ENCODE measurements at regions not wholly inside any gene's neighbourhood (a gene's known extent, or its start where the extent isn't known, plus 50 kb on each side); places are given as distances from the start of the nearest gene placed in this dataset.

GRCh38 chrX:69564665-69565064 lies 51.2 kb upstream of the EDA start (continued):
- no peak for TF ChIP-seq MEIS2 (CRISPR knock-in tag; IDR thresholded peaks at IDR 0.05)
- TF ChIP-seq IKZF1 (IDR thresholded peaks at IDR 0.05), result no peak
- no peak for TF ChIP-seq ISL2 (CRISPR knock-in tag; IDR thresholded peaks at IDR 0.05)
- 0 out of 2 replicates have a peak, but pooled peaks have one; percentile 10 for TF ChIP-seq ELF3 (CRISPR knock-in tag; IDR thresholded peaks at IDR 0.05)
- no peak for TF ChIP-seq CREB3 (CRISPR knock-in tag; IDR thresholded peaks at IDR 0.05)
- no peak for TF ChIP-seq E2F5 (CRISPR knock-in tag; conservative IDR thresholded peaks at IDR 0.05)
- no peak for TF ChIP-seq NCOA1 (CRISPR knock-in tag; IDR thresholded peaks at IDR 0.05)
- no peak for TF ChIP-seq RARG (CRISPR knock-in tag; IDR thresholded peaks at IDR 0.05; ENCODE audit: low read depth)
- TF ChIP-seq SAP130 (CRISPR knock-in tag; IDR thresholded peaks at IDR 0.05; ENCODE audit: low read depth), result no peak
- no peak for TF ChIP-seq ETV6 (CRISPR knock-in tag; conservative IDR thresholded peaks at IDR 0.05)
- TF ChIP-seq ATF5 (CRISPR knock-in tag; IDR thresholded peaks at IDR 0.05; ENCODE audit: low read depth), result no peak
- no peak for TF ChIP-seq KLF12 (CRISPR knock-in tag; IDR thresholded peaks at IDR 0.05; ENCODE audit: borderline replicate concordance)
- TF ChIP-seq TARDBP (CRISPR knock-in tag; IDR thresholded peaks at IDR 0.05), result no peak
- TF ChIP-seq IRF2 (CRISPR knock-in tag; IDR thresholded peaks at IDR 0.05), result no peak
- TF ChIP-seq KMT2B (CRISPR knock-in tag; IDR thresholded peaks at IDR 0.05), result no peak
- no peak for TF ChIP-seq SOX13 (IDR thresholded peaks at IDR 0.05)
- TF ChIP-seq SOX13 (CRISPR knock-in tag; conservative IDR thresholded peaks at IDR 0.05 in 1 of 2, IDR thresholded peaks at IDR 0.05 in 1 of 2), result 0 out of 4 replicates have a peak, but pooled peaks of 1 of the 2 experiments have one; percentile 11
- TF ChIP-seq ONECUT2 (CRISPR knock-in tag; IDR thresholded peaks at IDR 0.05), result 0 out of 2 replicates have a peak, but pooled peaks have one; percentile 65
- no peak for TF ChIP-seq KDM6A (CRISPR knock-in tag; IDR thresholded peaks at IDR 0.05; ENCODE audit: low read depth)
- no peak for TF ChIP-seq ZFP36L2 (CRISPR knock-in tag; IDR thresholded peaks at IDR 0.05)
- TF ChIP-seq ZNF747 (CRISPR knock-in tag; IDR thresholded peaks at IDR 0.05; ENCODE audit: borderline replicate concordance), result no peak
- peak; percentile 29; the same call in 1 of the 2 replicates for TF ChIP-seq ETV5 (CRISPR knock-in tag; IDR thresholded peaks at IDR 0.05; ENCODE audit: borderline replicate concordance)
- no peak for TF ChIP-seq ZNF839 (CRISPR knock-in tag; IDR thresholded peaks at IDR 0.05; ENCODE audit: borderline replicate concordance)
- no peak for TF ChIP-seq ZNF256 (CRISPR knock-in tag; conservative IDR thresholded peaks at IDR 0.05)
- TF ChIP-seq HOXA7 (CRISPR knock-in tag; IDR thresholded peaks at IDR 0.05), result no peak
- TF ChIP-seq CHCHD3 (CRISPR knock-in tag; IDR thresholded peaks at IDR 0.05), result no peak
- TF ChIP-seq NFRKB (IDR thresholded peaks at IDR 0.05), result no peak
- no peak for TF ChIP-seq ZNF629 (CRISPR knock-in tag; conservative IDR thresholded peaks at IDR 0.05)
- no peak for TF ChIP-seq ZNF703 (CRISPR knock-in tag; IDR thresholded peaks at IDR 0.05; ENCODE audit: borderline replicate concordance)
- TF ChIP-seq, protein P1, sequence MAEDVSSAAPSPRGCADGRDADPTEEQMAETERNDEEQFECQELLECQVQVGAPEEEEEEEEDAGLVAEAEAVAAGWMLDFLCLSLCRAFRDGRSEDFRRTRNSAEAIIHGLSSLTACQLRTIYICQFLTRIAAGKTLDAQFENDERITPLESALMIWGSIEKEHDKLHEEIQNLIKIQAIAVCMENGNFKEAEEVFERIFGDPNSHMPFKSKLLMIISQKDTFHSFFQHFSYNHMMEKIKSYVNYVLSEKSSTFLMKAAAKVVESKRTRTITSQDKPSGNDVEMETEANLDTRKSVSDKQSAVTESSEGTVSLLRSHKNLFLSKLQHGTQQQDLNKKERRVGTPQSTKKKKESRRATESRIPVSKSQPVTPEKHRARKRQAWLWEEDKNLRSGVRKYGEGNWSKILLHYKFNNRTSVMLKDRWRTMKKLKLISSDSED (CRISPR knock-in tag; IDR thresholded peaks at IDR 0.05), result no peak

All from HepG2 (cell line).